Thoracic aorta (tissue), 2 donors: ENCODE measurements at regions not wholly inside any gene's neighbourhood (a gene's known extent, or its start where the extent isn't known, plus 50 kb on each side); places are given as distances from the start of the nearest gene placed in this dataset.

Experiments used
- ATAC-seq: fragments of 150-250 bp; one replicate; pipeline ENCODE4 v1.8.0; 2017; ENCODE audit warnings: low read depth; ENCODE audit not compliant: insufficient number of reproducible peaks, low FRiP score
- DNase-seq: peaks from one replicate; pipeline ENCODE4 v3.0.0-alpha.2; 2020; ENCODE audit warnings: low spot score
- H3K27ac ChIP-seq, 2 donors: fragments of 200-600 bp; sonication (generic); 1 replicate in 1 of 2; 2 replicates in 1 of 2; pipeline ENCODE4 v1.5.1; 2016; ENCODE audit warnings: mild to moderate bottlenecking in 2 of 2, moderate library complexity in 2 of 2
- H3K27me3 ChIP-seq: fragments of 200-600 bp; sonication (generic); replicated peaks from 2 replicates; pipeline ENCODE4 v1.6.0; 2016; ENCODE audit warnings: mild to moderate bottlenecking; ENCODE audit not compliant: insufficient read depth
- H3K36me3 ChIP-seq: fragments of 200-600 bp; sonication (generic); one replicate; pipeline ENCODE4 v1.5.1; 2016
- H3K4me1 ChIP-seq, 2 donors: fragments of 200-600 bp; sonication (generic); 1 replicate in 1 of 2; 2 replicates in 1 of 2; pipeline versions ENCODE4 v1.5.1 to v1.6.0; 2016; ENCODE audit warnings: low read depth in 2 of 2, mild to moderate bottlenecking in 1 of 2; ENCODE audit not compliant: control insufficient read depth in 1 of 2
- H3K4me3 ChIP-seq: fragments of 200-600 bp; sonication (generic); 2 replicates; pipeline ENCODE4 v1.5.1; 2016; ENCODE audit warnings: mild to moderate bottlenecking
- H3K9me3 ChIP-seq: fragments of 200-600 bp; sonication (generic); 2 replicates; pipeline ENCODE4 v1.5.1; 2016
- CTCF ChIP-seq: fragments of 200-600 bp; sonication (generic); IDR thresholded peaks from one replicate; pipeline ENCODE4 v1.5.1; 2019; ENCODE audit warnings: antibody characterized with exemption

- H3K4me3 ChIP-seq, result no peak overlapping the region
- DNase-seq, result no peak
- H3K4me1 ChIP-seq, result peaks cover 48 to 77% of the 10 kb centered on the region in 2 donors
- peak; percentile 32 for ATAC-seq
- no peaks in the 10 kb centered on the region for H3K27me3 ChIP-seq
- peak overlapping the region; percentile 63 to 83 for H3K27ac ChIP-seq
- no peaks in the 10 kb centered on the region for H3K36me3 ChIP-seq
- H3K9me3 ChIP-seq, result no peaks in the 10 kb centered on the region
- no peak for TF ChIP-seq CTCF
Measured at GRCh38 chr10:43806831-43807640, 158.4 kb upstream of the ZNF32 start.

- no peak for TF ChIP-seq CTCF
- H3K4me3 ChIP-seq, result no peak overlapping the region
- no peak for ATAC-seq
- no peak overlapping the region for H3K27ac ChIP-seq
- H3K4me1 ChIP-seq, result peaks cover 18 to 45% of the 10 kb centered on the region in 2 donors
- no peaks in the 10 kb centered on the region for H3K9me3 ChIP-seq
- H3K36me3 ChIP-seq, result no peaks in the 10 kb centered on the region
- DNase-seq, result no peak
- no peaks in the 10 kb centered on the region for H3K27me3 ChIP-seq
Measured at GRCh38 chr10:43803791-43804190, 155.1 kb upstream of the ZNF32 start.

GRCh38 chr10:43802988-43803696, 154.5 kb upstream of the ZNF32 start:
- Histone ChIP-seq H3K4me3 (no peak overlapping the region), H3K36me3 (no peaks in the 10 kb centered on the region), H3K4me1 (peaks cover 12 to 38% of the 10 kb centered on the region in 2 donors), H3K9me3 (no peaks in the 10 kb centered on the region), H3K27me3 (no peaks in the 10 kb centered on the region), H3K27ac (no peak overlapping the region)
- no peak for ATAC-seq
- TF ChIP-seq CTCF, result no peak
- DNase-seq, result no peak

- H3K4me1 ChIP-seq, result peaks cover 0 to 35% of the 10 kb centered on the region in 2 donors
Measured at GRCh38 chr10:43801626-43802025, 152.9 kb upstream of the ZNF32 start.

More at GRCh38 chr10:43801626-43802025, 152.9 kb upstream of the ZNF32 start:
- Histone ChIP-seq H3K27ac (no peak overlapping the region), H3K9me3 (no peaks in the 10 kb centered on the region), H3K27me3 (no peaks in the 10 kb centered on the region), H3K4me3 (no peak overlapping the region), H3K36me3 (no peaks in the 10 kb centered on the region)
- DNase-seq, result no peak
- ATAC-seq, result no peak
- no peak for TF ChIP-seq CTCF
